ENCODE measurements at regions not wholly inside any gene's neighbourhood (a gene's known extent, or its start where the extent isn't known, plus 50 kb on each side); places are given as distances from the start of the nearest gene placed in this dataset.
"Not testable (repeated sequence)": the region's sequence is repeated elsewhere in the genome, so short reads cannot be mapped to it uniquely, and the experiment has no call there.

- no peak for DNase-seq (ENCODE audit: low read depth, low spot score)
Measured at GRCh38 chr15:75100679-75101078, 77.3 kb downstream of the PPCDC start.

GRCh38 chr15:75104804-75105557 is 81.6 kb downstream of the PPCDC start:
- peak; percentile 69 for DNase-seq (ENCODE audit: low read depth, low spot score)

GRCh38 chr15:75107516-75107907 is 84.1 kb downstream of the PPCDC start:
- DNase-seq (ENCODE audit: low read depth, low spot score): no peak

- DNase-seq (ENCODE audit: low read depth, low spot score): no peak
Measured at GRCh38 chr15:75107908-75108838, 84.8 kb downstream of the PPCDC start.

- no peak for DNase-seq (ENCODE audit: low read depth, low spot score)
Measured at GRCh38 chr15:75109021-75109735, 85.8 kb downstream of the PPCDC start.

- DNase-seq (ENCODE audit: low read depth, low spot score): no peak
Measured at GRCh38 chr15:75109736-75110130, 86.3 kb downstream of the PPCDC start.

GRCh38 chr15:75112278-75112847 is 89.0 kb downstream of the PPCDC start:
- DNase-seq (ENCODE audit: low read depth, low spot score): no peak

- DNase-seq (ENCODE audit: low read depth, low spot score): no peak
Measured at GRCh38 chr15:75112848-75113492, 88.7 kb upstream of the C15orf39 start.

GRCh38 chr15:75114327-75114726 is 87.4 kb upstream of the C15orf39 start:
- no peak for DNase-seq (ENCODE audit: low read depth, low spot score)

GRCh38 chr15:75114796-75115195 is 86.9 kb upstream of the C15orf39 start:
- DNase-seq (ENCODE audit: low read depth, low spot score): no peak

- DNase-seq (ENCODE audit: low read depth, low spot score): not testable (repeated sequence)
Measured at GRCh38 chr15:75115411-75115913, 86.2 kb upstream of the C15orf39 start.

- DNase-seq (ENCODE audit: low read depth, low spot score): not testable (repeated sequence)
Measured at GRCh38 chr15:75116143-75116542, 85.5 kb upstream of the C15orf39 start.

GRCh38 chr15:75117993-75118392 is 83.7 kb upstream of the C15orf39 start:
- no peak for DNase-seq (ENCODE audit: low read depth, low spot score)

- DNase-seq (ENCODE audit: low read depth, low spot score): not testable (repeated sequence)
Measured at GRCh38 chr15:75119312-75119711, 82.4 kb upstream of the C15orf39 start.

GRCh38 chr15:75121491-75121890 is 80.2 kb upstream of the C15orf39 start:
- no peak for DNase-seq (ENCODE audit: low read depth, low spot score)

GRCh38 chr15:75123395-75123794 is 78.3 kb upstream of the C15orf39 start:
- DNase-seq (ENCODE audit: low read depth, low spot score): peak; percentile 69

- DNase-seq (ENCODE audit: low read depth, low spot score): not testable (repeated sequence)
Measured at GRCh38 chr15:75124278-75124677, 77.4 kb upstream of the C15orf39 start.

GRCh38 chr15:75125935-75126334 is 75.7 kb upstream of the C15orf39 start:
- no peak for DNase-seq (ENCODE audit: low read depth, low spot score)

GRCh38 chr15:75126864-75127580 is 74.7 kb upstream of the C15orf39 start:
- no peak for DNase-seq (ENCODE audit: low read depth, low spot score)

- DNase-seq (ENCODE audit: low read depth, low spot score): no peak
Measured at GRCh38 chr15:75129788-75130187, 71.9 kb upstream of the C15orf39 start.
